ENCODE measurements at regions not wholly inside any gene's neighbourhood (a gene's known extent, or its start where the extent isn't known, plus 50 kb on each side); places are given as distances from the start of the nearest gene placed in this dataset.

- no peaks in the 10 kb centered on the region for H3K27me3 ChIP-seq
- H3K9me3 ChIP-seq: no peaks in the 10 kb centered on the region
- no peak overlapping the region for H3K4me3 ChIP-seq
- H3K27ac ChIP-seq: no peak overlapping the region
- no peaks in the 10 kb centered on the region for H3K4me1 ChIP-seq
- H3K9ac ChIP-seq (ENCODE audit: low read depth in 2 of 2, low read length in 2 of 2): no peak overlapping the region
- no peak for DNase-seq
- intact Hi-C loops (cut with DNase I): no loop called here
- no peaks in the 10 kb centered on the region for H3K36me3 ChIP-seq
- no peak for TF ChIP-seq CTCF (IDR thresholded peaks at IDR 0.05)
Observed at GRCh38 chr6:50213146-50213545, 163.4 kb upstream of the DEFB112 start.

- no peak for TF ChIP-seq CTCF (IDR thresholded peaks at IDR 0.05)
- Histone ChIP-seq H3K27ac (no peak overlapping the region), H3K27me3 (no peaks in the 10 kb centered on the region), H3K36me3 (no peaks in the 10 kb centered on the region), H3K4me1 (no peaks in the 10 kb centered on the region), H3K9ac (ENCODE audit: low read depth in 2 of 2, low read length in 2 of 2) (no peak overlapping the region), H3K9me3 (no peaks in the 10 kb centered on the region), H3K4me3 (no peak overlapping the region)
- no peak for DNase-seq
- intact Hi-C loops (cut with DNase I): no loop called here
Observed at GRCh38 chr6:50214937-50215336, 165.2 kb upstream of the DEFB112 start.

- H3K4me3 ChIP-seq: no peak overlapping the region
- intact Hi-C loops (cut with DNase I): no loop called here
Observed at GRCh38 chr6:50217841-50218240, 168.1 kb upstream of the DEFB112 start.

GRCh38 chr6:50236164-50236563 lies 186.4 kb upstream of the DEFB112 start:
- intact Hi-C loops (cut with DNase I): no loop called here
- DNase-seq: no peak
- TF ChIP-seq CTCF (IDR thresholded peaks at IDR 0.05): no peak

More at GRCh38 chr6:50217841-50218240, 168.1 kb upstream of the DEFB112 start:
- H3K9me3 ChIP-seq: no peaks in the 10 kb centered on the region
- H3K27ac ChIP-seq: no peak overlapping the region
- H3K36me3 ChIP-seq: no peaks in the 10 kb centered on the region
- no peaks in the 10 kb centered on the region for H3K4me1 ChIP-seq
- TF ChIP-seq CTCF (IDR thresholded peaks at IDR 0.05): no peak
- DNase-seq: no peak
- H3K9ac ChIP-seq (ENCODE audit: low read depth in 2 of 2, low read length in 2 of 2): no peak overlapping the region
- no peaks in the 10 kb centered on the region for H3K27me3 ChIP-seq

GRCh38 chr6:50239853-50240252 lies 190.1 kb upstream of the DEFB112 start:
- no peak for TF ChIP-seq CTCF (IDR thresholded peaks at IDR 0.05)
- no peak overlapping the region for H3K9ac ChIP-seq (ENCODE audit: low read depth in 2 of 2, low read length in 2 of 2)
- DNase-seq: no peak
- intact Hi-C loops (cut with DNase I): no loop called here
- H3K4me1 ChIP-seq: no peaks in the 10 kb centered on the region
- no peaks in the 10 kb centered on the region for H3K9me3 ChIP-seq
- no peaks in the 10 kb centered on the region for H3K27me3 ChIP-seq
- H3K4me3 ChIP-seq: no peak overlapping the region
- no peaks in the 10 kb centered on the region for H3K36me3 ChIP-seq
- H3K27ac ChIP-seq: no peak overlapping the region

More at GRCh38 chr6:50236164-50236563, 186.4 kb upstream of the DEFB112 start:
- no peaks in the 10 kb centered on the region for H3K4me1 ChIP-seq
- H3K9ac ChIP-seq (ENCODE audit: low read depth in 2 of 2, low read length in 2 of 2): no peak overlapping the region
- H3K27me3 ChIP-seq: no peaks in the 10 kb centered on the region
- no peaks in the 10 kb centered on the region for H3K36me3 ChIP-seq
- H3K27ac ChIP-seq: no peak overlapping the region
- no peak overlapping the region for H3K4me3 ChIP-seq
- no peaks in the 10 kb centered on the region for H3K9me3 ChIP-seq

- Histone ChIP-seq H3K36me3 (no peaks in the 10 kb centered on the region), H3K9ac (ENCODE audit: low read depth in 2 of 2, low read length in 2 of 2) (no peak overlapping the region), H3K27ac (no peak overlapping the region), H3K9me3 (no peaks in the 10 kb centered on the region), H3K4me1 (no peaks in the 10 kb centered on the region), H3K4me3 (no peak overlapping the region), H3K27me3 (no peaks in the 10 kb centered on the region)
- intact Hi-C loops (cut with DNase I): no loop called here
- TF ChIP-seq CTCF (IDR thresholded peaks at IDR 0.05): no peak
- DNase-seq: no peak
Observed at GRCh38 chr6:50240986-50241385, 191.3 kb upstream of the DEFB112 start.

Measured in colonic mucosa (tissue), 4 donors.